ENCODE measurements at regions not wholly inside any gene's neighbourhood (a gene's known extent, or its start where the extent isn't known, plus 50 kb on each side); places are given as distances from the start of the nearest gene placed in this dataset.

GRCh38 chr11:103683576-103683975, 352.9 kb upstream of the DDI1 start:
- TF ChIP-seq CTCF (IDR thresholded peaks at IDR 0.05) (no peak), POLR2A (IDR thresholded peaks at IDR 0.05) (no peak)

All from lower leg skin (tissue), 3 donors.